NB4 (cell line): ENCODE measurements at regions not wholly inside any gene's neighbourhood (a gene's known extent, or its start where the extent isn't known, plus 50 kb on each side); places are given as distances from the start of the nearest gene placed in this dataset.

ENCODE experiments used
- MYC ChIP-seq: IDR thresholded peaks from 2 replicates; pipeline ENCODE4 v1.6.1; 2011; ENCODE audit warnings: low read depth, low read length
- POLR2A ChIP-seq: IDR thresholded peaks from 2 replicates; pipeline ENCODE4 v1.6.1; 2011; ENCODE audit warnings: mild to moderate bottlenecking; ENCODE audit not compliant: insufficient read length; ENCODE audit errors: extremely low read depth
- TF ChIP-seq, protein P1 (sequence below): IDR thresholded peaks from one replicate; pipeline ENCODE4 v1.5.1; 2012; ENCODE audit warnings: low read depth, low read length

DNA sequence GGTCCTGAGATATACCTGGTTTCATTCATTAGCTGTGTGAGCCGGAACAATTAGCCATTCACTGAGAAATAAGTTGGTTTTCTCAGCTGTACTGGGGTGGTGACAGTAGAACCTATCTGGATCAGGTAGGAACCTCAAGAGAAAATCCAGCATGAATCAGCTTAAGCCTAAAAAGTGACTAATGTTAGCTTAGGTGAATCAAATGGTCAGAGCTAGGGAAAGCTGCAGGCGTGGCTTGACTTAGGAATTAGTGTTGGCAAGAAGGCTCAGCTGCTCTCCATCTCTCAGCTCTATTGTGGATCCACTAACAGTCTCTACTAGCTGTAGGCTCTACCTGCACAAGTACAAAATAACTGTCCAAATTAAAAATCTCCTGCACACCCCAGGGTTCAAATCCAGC, 1025.5 kb downstream of the RAB28 start:
- TF ChIP-seq, protein P1, sequence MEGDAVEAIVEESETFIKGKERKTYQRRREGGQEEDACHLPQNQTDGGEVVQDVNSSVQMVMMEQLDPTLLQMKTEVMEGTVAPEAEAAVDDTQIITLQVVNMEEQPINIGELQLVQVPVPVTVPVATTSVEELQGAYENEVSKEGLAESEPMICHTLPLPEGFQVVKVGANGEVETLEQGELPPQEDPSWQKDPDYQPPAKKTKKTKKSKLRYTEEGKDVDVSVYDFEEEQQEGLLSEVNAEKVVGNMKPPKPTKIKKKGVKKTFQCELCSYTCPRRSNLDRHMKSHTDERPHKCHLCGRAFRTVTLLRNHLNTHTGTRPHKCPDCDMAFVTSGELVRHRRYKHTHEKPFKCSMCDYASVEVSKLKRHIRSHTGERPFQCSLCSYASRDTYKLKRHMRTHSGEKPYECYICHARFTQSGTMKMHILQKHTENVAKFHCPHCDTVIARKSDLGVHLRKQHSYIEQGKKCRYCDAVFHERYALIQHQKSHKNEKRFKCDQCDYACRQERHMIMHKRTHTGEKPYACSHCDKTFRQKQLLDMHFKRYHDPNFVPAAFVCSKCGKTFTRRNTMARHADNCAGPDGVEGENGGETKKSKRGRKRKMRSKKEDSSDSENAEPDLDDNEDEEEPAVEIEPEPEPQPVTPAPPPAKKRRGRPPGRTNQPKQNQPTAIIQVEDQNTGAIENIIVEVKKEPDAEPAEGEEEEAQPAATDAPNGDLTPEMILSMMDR: no peak
- TF ChIP-seq POLR2A (no peak), MYC (no peak)
